Activated naive CD8-positive, alpha-beta T cell treated with anti-CD3 and anti-CD28 coated beads, Interleukin-2, amount 10 ng/mL, durations not matched to agents 7 days and 5 days (primary cell): ENCODE measurements at regions not wholly inside any gene's neighbourhood (a gene's known extent, or its start where the extent isn't known, plus 50 kb on each side); places are given as distances from the start of the nearest gene placed in this dataset.
A peak's percentile ranks its signal among the peaks of the same experiment; 100 is the strongest.

Experiments
- ATAC-seq: fragments of 150-1000 bp; cut with Tn5 transposase; one replicate; pipeline ENCODE4 v1.10.0; 2021; ENCODE audit warnings: low read depth, moderate library complexity
- POLR2A ChIA-PET: fragments of 350-600 bp; sonication (Branson Sonifier 250); formaldehyde crosslinking; loops from one replicate; lab custom pipeline; 2021; ENCODE audit warnings: antibody characterized with exemption; lab: Charles Lee
- DNase-seq: peaks from one replicate; pipeline ENCODE4 v3.0.0; 2021
- H3K27ac Mint-ChIP-seq: one replicate; pipeline ENCODE4 v1.8.0; 2022; ENCODE audit warnings: mild to moderate bottlenecking, mixed read lengths
- H3K27me3 Mint-ChIP-seq: one replicate; pipeline ENCODE4 v1.8.0; 2022; ENCODE audit warnings: mild to moderate bottlenecking, moderate library complexity, mixed read lengths
- H3K36me3 Mint-ChIP-seq: one replicate; pipeline ENCODE4 v1.8.0; 2021; ENCODE audit warnings: mild to moderate bottlenecking, mixed read lengths
- H3K4me1 Mint-ChIP-seq: one replicate; pipeline ENCODE4 v1.8.0; 2021; ENCODE audit warnings: mixed read lengths
- H3K4me3 Mint-ChIP-seq: one replicate; pipeline ENCODE4 v1.8.0; 2022; ENCODE audit warnings: mild to moderate bottlenecking, moderate library complexity, mixed read lengths
- H3K9me3 Mint-ChIP-seq: one replicate; pipeline ENCODE4 v1.8.0; 2021; ENCODE audit warnings: mixed read lengths

- no peaks in the 10 kb centered on the region for H3K36me3 Mint-ChIP-seq
- no peak overlapping the region for H3K27ac Mint-ChIP-seq
- H3K9me3 Mint-ChIP-seq, result peaks cover 2% of the 10 kb centered on the region
- no peak overlapping the region for H3K4me3 Mint-ChIP-seq
- DNase-seq (no peak), ATAC-seq (no peak)
- H3K4me1 Mint-ChIP-seq, result peaks cover 2% of the 10 kb centered on the region
- H3K27me3 Mint-ChIP-seq, result peaks cover 29% of the 10 kb centered on the region
- POLR2A ChIA-PET, result no interaction called here
Measured at GRCh38 chr16:48813485-48813884, 203.5 kb upstream of the N4BP1 start.

- ATAC-seq (no peak), DNase-seq (no peak)
- peaks cover 29% of the 10 kb centered on the region for H3K27me3 Mint-ChIP-seq
- H3K36me3 Mint-ChIP-seq, result no peaks in the 10 kb centered on the region
- peaks cover 2% of the 10 kb centered on the region for H3K4me1 Mint-ChIP-seq
- no peak overlapping the region for H3K4me3 Mint-ChIP-seq
- POLR2A ChIA-PET, result no interaction called here
- H3K9me3 Mint-ChIP-seq, result peaks cover 2% of the 10 kb centered on the region
- no peak overlapping the region for H3K27ac Mint-ChIP-seq
Measured at GRCh38 chr16:48812856-48813255, 202.9 kb upstream of the N4BP1 start.

GRCh38 chr16:48811478-48811877 is 201.5 kb upstream of the N4BP1 start:
- H3K9me3 Mint-ChIP-seq, result peaks cover 2% of the 10 kb centered on the region
- H3K36me3 Mint-ChIP-seq, result no peaks in the 10 kb centered on the region
- POLR2A ChIA-PET, result no interaction called here

GRCh38 chr16:48810803-48811453 is 200.9 kb upstream of the N4BP1 start:
- POLR2A ChIA-PET, result no interaction called here
- no peak for DNase-seq
- Mint-ChIP-seq H3K36me3 (no peaks in the 10 kb centered on the region), H3K9me3 (peaks cover 2% of the 10 kb centered on the region), H3K4me3 (no peak overlapping the region), H3K27me3 (peaks cover 29% of the 10 kb centered on the region), H3K4me1 (peaks cover 2% of the 10 kb centered on the region), H3K27ac (no peak overlapping the region)
- no peak for ATAC-seq

More at GRCh38 chr16:48811478-48811877, 201.5 kb upstream of the N4BP1 start:
- Mint-ChIP-seq H3K4me3 (no peak overlapping the region), H3K27me3 (peaks cover 29% of the 10 kb centered on the region), H3K4me1 (peaks cover 2% of the 10 kb centered on the region), H3K27ac (no peak overlapping the region)
- ATAC-seq, result no peak
- no peak for DNase-seq

GRCh38 chr16:48810436-48810802 is 200.4 kb upstream of the N4BP1 start:
- POLR2A ChIA-PET, result no interaction called here
- DNase-seq (no peak), ATAC-seq (no peak)
- Mint-ChIP-seq H3K27me3 (peaks cover 29% of the 10 kb centered on the region), H3K4me1 (peaks cover 2% of the 10 kb centered on the region), H3K4me3 (no peak overlapping the region), H3K27ac (no peak overlapping the region), H3K36me3 (no peaks in the 10 kb centered on the region), H3K9me3 (peaks cover 2% of the 10 kb centered on the region)

- POLR2A ChIA-PET, result no interaction called here
- no peak overlapping the region for H3K4me3 Mint-ChIP-seq
Measured at GRCh38 chr16:48790151-48790550, 180.2 kb upstream of the N4BP1 start.

GRCh38 chr16:48788475-48788874 is 178.5 kb upstream of the N4BP1 start:
- H3K4me1 Mint-ChIP-seq, result no peaks in the 10 kb centered on the region
- DNase-seq (no peak), ATAC-seq (no peak)
- H3K36me3 Mint-ChIP-seq, result no peaks in the 10 kb centered on the region
- no peaks in the 10 kb centered on the region for H3K27me3 Mint-ChIP-seq
- H3K27ac Mint-ChIP-seq, result no peak overlapping the region
- H3K4me3 Mint-ChIP-seq, result no peak overlapping the region
- POLR2A ChIA-PET, result no interaction called here
- peaks cover 1% of the 10 kb centered on the region for H3K9me3 Mint-ChIP-seq

More at GRCh38 chr16:48790151-48790550, 180.2 kb upstream of the N4BP1 start:
- ATAC-seq, result no peak
- no peaks in the 10 kb centered on the region for H3K36me3 Mint-ChIP-seq
- H3K4me1 Mint-ChIP-seq, result no peaks in the 10 kb centered on the region
- H3K27ac Mint-ChIP-seq, result no peak overlapping the region
- H3K27me3 Mint-ChIP-seq, result no peaks in the 10 kb centered on the region
- H3K9me3 Mint-ChIP-seq, result no peaks in the 10 kb centered on the region
- DNase-seq, result no peak

GRCh38 chr16:48745541-48745940 is 135.6 kb upstream of the N4BP1 start:
- Mint-ChIP-seq H3K4me3 (no peak overlapping the region), H3K4me1 (no peaks in the 10 kb centered on the region), H3K9me3 (peaks cover 7% of the 10 kb centered on the region), H3K36me3 (no peaks in the 10 kb centered on the region), H3K27me3 (no peaks in the 10 kb centered on the region), H3K27ac (no peak overlapping the region)
- no peak for ATAC-seq
- POLR2A ChIA-PET, result no interaction called here
- no peak for DNase-seq

GRCh38 chr16:48740964-48741363 is 131.0 kb upstream of the N4BP1 start:
- Mint-ChIP-seq H3K9me3 (peaks cover 7% of the 10 kb centered on the region), H3K36me3 (no peaks in the 10 kb centered on the region), H3K4me3 (no peak overlapping the region), H3K4me1 (no peaks in the 10 kb centered on the region), H3K27ac (no peak overlapping the region), H3K27me3 (no peaks in the 10 kb centered on the region)
- POLR2A ChIA-PET, result no interaction called here
- DNase-seq (no peak), ATAC-seq (no peak)

GRCh38 chr16:48734220-48734619 is 124.2 kb upstream of the N4BP1 start:
- no peak for DNase-seq
- H3K9me3 Mint-ChIP-seq, result no peaks in the 10 kb centered on the region
- H3K4me1 Mint-ChIP-seq, result no peaks in the 10 kb centered on the region
- no peak overlapping the region for H3K4me3 Mint-ChIP-seq
- no peaks in the 10 kb centered on the region for H3K36me3 Mint-ChIP-seq
- H3K27me3 Mint-ChIP-seq, result no peaks in the 10 kb centered on the region
- POLR2A ChIA-PET, result no interaction called here
- ATAC-seq, result no peak
- H3K27ac Mint-ChIP-seq, result no peak overlapping the region

- no peak overlapping the region for H3K27ac Mint-ChIP-seq
- H3K9me3 Mint-ChIP-seq, result no peaks in the 10 kb centered on the region
- peaks cover 5% of the 10 kb centered on the region for H3K27me3 Mint-ChIP-seq
- POLR2A ChIA-PET, result no interaction called here
- no peak for ATAC-seq
- H3K4me3 Mint-ChIP-seq, result no peak overlapping the region
- H3K4me1 Mint-ChIP-seq, result no peaks in the 10 kb centered on the region
- DNase-seq, result no peak
- H3K36me3 Mint-ChIP-seq, result no peaks in the 10 kb centered on the region
Measured at GRCh38 chr16:48704710-48705109, 94.7 kb upstream of the N4BP1 start.

GRCh38 chr16:48687421-48688038 is 77.5 kb upstream of the N4BP1 start:
- Mint-ChIP-seq H3K4me3 (no peak overlapping the region), H3K9me3 (no peaks in the 10 kb centered on the region), H3K27me3 (peaks cover 5% of the 10 kb centered on the region), H3K27ac (no peak overlapping the region), H3K36me3 (no peaks in the 10 kb centered on the region), H3K4me1 (peaks cover 1% of the 10 kb centered on the region)
- ATAC-seq (peak; percentile 56), DNase-seq (peak; percentile 32)
- POLR2A ChIA-PET, result no interaction called here

GRCh38 chr16:48684148-48684547 is 74.2 kb upstream of the N4BP1 start:
- H3K27ac Mint-ChIP-seq, result no peak overlapping the region
- ATAC-seq (no peak), DNase-seq (no peak)
- H3K27me3 Mint-ChIP-seq, result peaks cover 5% of the 10 kb centered on the region
- H3K4me1 Mint-ChIP-seq, result peaks cover 1% of the 10 kb centered on the region
- POLR2A ChIA-PET, result no interaction called here
- no peak overlapping the region for H3K4me3 Mint-ChIP-seq
- H3K9me3 Mint-ChIP-seq, result no peaks in the 10 kb centered on the region
- no peaks in the 10 kb centered on the region for H3K36me3 Mint-ChIP-seq

GRCh38 chr16:48682971-48683370 is 73.0 kb upstream of the N4BP1 start:
- H3K27me3 Mint-ChIP-seq, result peaks cover 2% of the 10 kb centered on the region
- POLR2A ChIA-PET, result no interaction called here

More at GRCh38 chr16:48682971-48683370, 73.0 kb upstream of the N4BP1 start:
- Mint-ChIP-seq H3K27ac (no peak overlapping the region), H3K4me3 (no peak overlapping the region), H3K9me3 (no peaks in the 10 kb centered on the region), H3K4me1 (peaks cover 1% of the 10 kb centered on the region), H3K36me3 (no peaks in the 10 kb centered on the region)
- ATAC-seq (no peak), DNase-seq (no peak)
